RWPE2 (cell line): ENCODE measurements at regions not wholly inside any gene's neighbourhood (a gene's known extent, or its start where the extent isn't known, plus 50 kb on each side); places are given as distances from the start of the nearest gene placed in this dataset.

Experiments used
- ATAC-seq: fragments of 200-7000 bp; cut with Tn5 transposase; 3 replicates; pipeline ENCODE4 v1.9.1; 2021; ENCODE audit warnings: low read depth
- DNase-seq: peaks from one replicate; pipeline ENCODE4 v3.0.0-alpha.2; 2020; ENCODE audit warnings: low spot score
- H3K27ac ChIP-seq: fragments of 450-650 bp; 2 replicates; pipeline ENCODE4 v1.5.1; 2017; ENCODE audit warnings: mild to moderate bottlenecking; ENCODE audit not compliant: poor library complexity, severe bottlenecking
- H3K27me3 ChIP-seq: fragments of 250-450 bp; sonication (Bioruptor Pico); 2 replicates; pipeline ENCODE4 v1.5.1; 2021; ENCODE audit warnings: mild to moderate bottlenecking, moderate library complexity; ENCODE audit not compliant: insufficient read depth, poor library complexity, severe bottlenecking
- H3K36me3 ChIP-seq: fragments of 250-450 bp; sonication (Bioruptor Pico); 2 replicates; pipeline ENCODE4 v1.5.1; 2020; ENCODE audit warnings: low read depth, mild to moderate bottlenecking, moderate library complexity
- H3K4me1 ChIP-seq: fragments of 250-450 bp; sonication (Bioruptor Pico); 2 replicates; pipeline ENCODE4 v1.5.1; 2021; ENCODE audit warnings: mild to moderate bottlenecking, moderate library complexity; ENCODE audit not compliant: insufficient read depth, poor library complexity, severe bottlenecking
- H3K4me3 ChIP-seq: fragments of 250-450 bp; sonication (Bioruptor Pico); 2 replicates; pipeline ENCODE4 v1.5.1; 2021; ENCODE audit warnings: mild to moderate bottlenecking, moderate library complexity; ENCODE audit not compliant: severe bottlenecking
- H3K9me3 ChIP-seq: fragments of 250-450 bp; sonication (Bioruptor Pico); 2 replicates; pipeline ENCODE4 v1.5.1; 2021; ENCODE audit warnings: mild to moderate bottlenecking, moderate library complexity; ENCODE audit not compliant: severe bottlenecking
- TF ChIP-seq, protein P1 (sequence below): fragments of 450-650 bp; IDR thresholded peaks from one replicate; pipeline ENCODE4 v1.5.1; 2017; ENCODE audit warnings: mild to moderate bottlenecking, moderate library complexity; ENCODE audit not compliant: poor library complexity, severe bottlenecking

GRCh38 chr4:31999848-32000247, 1279.7 kb downstream of the PCDH7 start:
- H3K27me3 ChIP-seq, result no peaks in the 10 kb centered on the region
- DNase-seq (no peak), ATAC-seq (no peak)
- no peak overlapping the region for H3K4me3 ChIP-seq
- no peaks in the 10 kb centered on the region for H3K9me3 ChIP-seq
- no peaks in the 10 kb centered on the region for H3K36me3 ChIP-seq
- H3K27ac ChIP-seq, result no peak overlapping the region
- H3K4me1 ChIP-seq, result no peaks in the 10 kb centered on the region
- TF ChIP-seq, protein P1, sequence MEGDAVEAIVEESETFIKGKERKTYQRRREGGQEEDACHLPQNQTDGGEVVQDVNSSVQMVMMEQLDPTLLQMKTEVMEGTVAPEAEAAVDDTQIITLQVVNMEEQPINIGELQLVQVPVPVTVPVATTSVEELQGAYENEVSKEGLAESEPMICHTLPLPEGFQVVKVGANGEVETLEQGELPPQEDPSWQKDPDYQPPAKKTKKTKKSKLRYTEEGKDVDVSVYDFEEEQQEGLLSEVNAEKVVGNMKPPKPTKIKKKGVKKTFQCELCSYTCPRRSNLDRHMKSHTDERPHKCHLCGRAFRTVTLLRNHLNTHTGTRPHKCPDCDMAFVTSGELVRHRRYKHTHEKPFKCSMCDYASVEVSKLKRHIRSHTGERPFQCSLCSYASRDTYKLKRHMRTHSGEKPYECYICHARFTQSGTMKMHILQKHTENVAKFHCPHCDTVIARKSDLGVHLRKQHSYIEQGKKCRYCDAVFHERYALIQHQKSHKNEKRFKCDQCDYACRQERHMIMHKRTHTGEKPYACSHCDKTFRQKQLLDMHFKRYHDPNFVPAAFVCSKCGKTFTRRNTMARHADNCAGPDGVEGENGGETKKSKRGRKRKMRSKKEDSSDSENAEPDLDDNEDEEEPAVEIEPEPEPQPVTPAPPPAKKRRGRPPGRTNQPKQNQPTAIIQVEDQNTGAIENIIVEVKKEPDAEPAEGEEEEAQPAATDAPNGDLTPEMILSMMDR, result no peak

DNA sequence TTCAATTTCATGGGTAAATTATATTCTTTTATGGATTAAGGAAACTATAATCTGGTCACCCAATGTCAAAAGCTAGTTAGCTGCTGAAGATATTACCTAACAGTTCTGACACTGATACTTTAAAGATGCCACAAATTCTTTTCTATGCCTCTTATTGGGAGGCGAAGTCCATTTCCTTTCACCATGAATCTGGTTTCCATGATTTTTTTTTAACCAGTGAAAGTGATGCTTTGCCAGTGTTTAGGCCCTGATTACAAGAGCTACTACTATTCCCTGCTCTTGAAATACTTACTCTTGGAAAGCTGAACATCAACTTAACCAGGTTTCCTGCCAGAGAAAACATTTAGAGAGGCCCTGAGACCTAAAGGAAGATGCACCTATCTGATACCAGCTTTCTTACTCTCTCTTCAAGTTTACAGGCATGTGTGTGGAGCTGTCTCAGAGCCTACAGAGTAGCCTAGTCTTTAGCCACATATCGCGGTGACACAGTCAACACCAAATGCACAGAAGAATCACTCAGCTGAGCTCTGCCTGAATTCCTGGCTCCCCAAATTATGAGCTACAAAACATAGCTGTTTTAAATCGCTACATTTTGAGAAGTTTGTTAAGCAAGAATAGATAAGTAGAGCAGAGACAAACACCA, 1280.8 kb downstream of the PCDH7 start:
- ATAC-seq (no peak), DNase-seq (no peak)
- Histone ChIP-seq H3K9me3 (no peaks in the 10 kb centered on the region), H3K4me1 (no peaks in the 10 kb centered on the region), H3K36me3 (no peaks in the 10 kb centered on the region), H3K27ac (no peak overlapping the region), H3K27me3 (no peaks in the 10 kb centered on the region), H3K4me3 (no peak overlapping the region)
- TF ChIP-seq, protein P1, result no peak

DNA sequence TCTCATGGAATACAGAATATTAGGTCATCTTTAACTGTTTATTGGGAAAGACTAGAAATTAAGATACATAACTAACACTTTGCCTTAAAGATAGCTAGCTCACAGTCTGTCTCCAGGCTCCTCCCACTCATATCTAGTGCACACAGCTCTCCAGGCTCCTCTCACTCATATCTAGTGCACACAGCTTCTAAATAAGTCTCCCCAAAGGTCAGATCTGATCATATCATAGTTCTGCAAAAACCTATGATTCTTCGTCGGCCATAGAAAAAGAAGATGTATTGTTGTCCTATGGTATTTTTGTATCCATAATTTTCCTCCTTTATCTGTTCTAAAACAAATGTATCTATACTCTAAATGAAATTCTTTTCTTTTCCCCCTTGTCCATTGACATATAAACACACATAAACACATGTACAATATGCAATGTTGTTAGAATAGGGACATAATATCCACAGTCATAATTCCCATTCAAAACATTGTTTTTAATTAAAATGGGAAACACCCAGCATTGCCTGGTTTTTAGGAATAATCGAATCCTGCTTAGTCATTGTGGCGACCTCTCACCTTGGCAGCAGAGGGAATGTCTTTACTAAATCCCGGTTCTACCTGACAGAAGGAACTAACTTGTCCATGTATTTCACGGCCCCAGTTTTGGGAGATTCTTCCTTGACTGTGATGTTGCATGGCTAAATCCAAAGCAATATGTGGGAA, 1282.0 kb downstream of the PCDH7 start:
- H3K27me3 ChIP-seq, result no peaks in the 10 kb centered on the region
- DNase-seq, result no peak
- no peaks in the 10 kb centered on the region for H3K9me3 ChIP-seq
- no peak overlapping the region for H3K4me3 ChIP-seq
- no peak overlapping the region for H3K27ac ChIP-seq
- ATAC-seq, result no peak
- no peaks in the 10 kb centered on the region for H3K4me1 ChIP-seq
- TF ChIP-seq, protein P1, result no peak
- H3K36me3 ChIP-seq, result no peaks in the 10 kb centered on the region

GRCh38 chr4:32003548-32003947, 1283.4 kb downstream of the PCDH7 start:
- TF ChIP-seq, protein P1, result no peak
- Histone ChIP-seq H3K27ac (no peak overlapping the region), H3K27me3 (no peaks in the 10 kb centered on the region), H3K9me3 (no peaks in the 10 kb centered on the region), H3K4me1 (no peaks in the 10 kb centered on the region), H3K36me3 (no peaks in the 10 kb centered on the region), H3K4me3 (no peak overlapping the region)
- DNase-seq, result no peak
- ATAC-seq, result no peak

DNA sequence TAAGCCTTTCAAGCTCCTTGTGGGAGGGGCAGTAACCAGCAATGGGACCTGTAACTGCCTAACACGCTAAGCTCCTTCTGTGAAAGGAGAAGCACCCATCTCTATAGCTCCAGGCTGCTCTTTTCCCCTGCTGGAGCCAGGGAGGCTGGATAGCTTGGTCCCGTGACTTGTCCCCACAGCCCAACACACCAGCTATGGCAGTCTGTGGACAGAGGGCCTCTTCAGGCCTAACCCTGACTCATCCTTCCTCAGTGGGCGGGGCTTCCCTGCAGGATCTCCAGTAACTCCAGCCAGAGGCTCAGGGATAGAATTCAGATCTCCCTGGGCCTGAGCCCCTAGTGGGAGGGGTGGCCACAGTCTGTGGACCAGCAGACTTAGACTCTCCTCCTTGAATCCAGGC, 1290.1 kb downstream of the PCDH7 start:
- no peaks in the 10 kb centered on the region for H3K4me1 ChIP-seq
- no peak overlapping the region for H3K27ac ChIP-seq
- no peak overlapping the region for H3K4me3 ChIP-seq
- no peaks in the 10 kb centered on the region for H3K9me3 ChIP-seq
- TF ChIP-seq, protein P1, result no peak
- no peaks in the 10 kb centered on the region for H3K27me3 ChIP-seq
- ATAC-seq (no peak), DNase-seq (peak; percentile 51)
- H3K36me3 ChIP-seq, result no peaks in the 10 kb centered on the region
